Hepatocyte (in vitro differentiated cells): ENCODE measurements at regions not wholly inside any gene's neighbourhood (a gene's known extent, or its start where the extent isn't known, plus 50 kb on each side); places are given as distances from the start of the nearest gene placed in this dataset.

ENCODE experiments used
- EZH2 ChIP-seq: fragments of 200-600 bp; sonication (generic); IDR thresholded peaks from 2 replicates; pipeline ENCODE4 v1.6.1; 2016; ENCODE audit warnings: antibody characterized with exemption, mild to moderate bottlenecking, borderline replicate concordance
- TF ChIP-seq, protein P1 (sequence below): fragments of 200-600 bp; sonication (generic); IDR thresholded peaks from 2 replicates; pipeline ENCODE4 v1.5.1; 2016; ENCODE audit warnings: antibody characterized with exemption, mild to moderate bottlenecking; ENCODE audit not compliant: poor library complexity

DNA sequence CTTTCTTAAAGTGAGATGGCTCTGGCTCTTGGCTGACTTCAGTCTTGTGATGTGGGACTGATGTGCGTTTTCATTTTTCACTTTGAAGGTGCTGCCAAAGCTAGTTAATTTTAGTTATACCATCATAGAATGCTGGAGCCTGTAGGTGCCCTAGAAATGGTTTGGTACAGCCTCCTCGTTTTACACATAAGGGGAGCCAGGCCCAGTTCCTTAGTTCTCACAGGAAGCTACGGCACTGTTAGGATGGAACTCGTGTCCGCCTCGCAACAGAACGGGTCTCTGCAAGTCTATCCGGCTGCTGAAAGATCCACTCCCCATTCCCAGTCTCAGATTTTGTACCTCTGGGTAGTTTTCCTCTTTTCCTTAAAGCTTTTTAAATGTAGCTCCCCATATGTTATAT, 173.2 kb upstream of the PRPS1L1 start:
- TF ChIP-seq, protein P1, sequence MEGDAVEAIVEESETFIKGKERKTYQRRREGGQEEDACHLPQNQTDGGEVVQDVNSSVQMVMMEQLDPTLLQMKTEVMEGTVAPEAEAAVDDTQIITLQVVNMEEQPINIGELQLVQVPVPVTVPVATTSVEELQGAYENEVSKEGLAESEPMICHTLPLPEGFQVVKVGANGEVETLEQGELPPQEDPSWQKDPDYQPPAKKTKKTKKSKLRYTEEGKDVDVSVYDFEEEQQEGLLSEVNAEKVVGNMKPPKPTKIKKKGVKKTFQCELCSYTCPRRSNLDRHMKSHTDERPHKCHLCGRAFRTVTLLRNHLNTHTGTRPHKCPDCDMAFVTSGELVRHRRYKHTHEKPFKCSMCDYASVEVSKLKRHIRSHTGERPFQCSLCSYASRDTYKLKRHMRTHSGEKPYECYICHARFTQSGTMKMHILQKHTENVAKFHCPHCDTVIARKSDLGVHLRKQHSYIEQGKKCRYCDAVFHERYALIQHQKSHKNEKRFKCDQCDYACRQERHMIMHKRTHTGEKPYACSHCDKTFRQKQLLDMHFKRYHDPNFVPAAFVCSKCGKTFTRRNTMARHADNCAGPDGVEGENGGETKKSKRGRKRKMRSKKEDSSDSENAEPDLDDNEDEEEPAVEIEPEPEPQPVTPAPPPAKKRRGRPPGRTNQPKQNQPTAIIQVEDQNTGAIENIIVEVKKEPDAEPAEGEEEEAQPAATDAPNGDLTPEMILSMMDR, result no peak
- no peak for TF ChIP-seq EZH2
